ENCODE measurements at regions not wholly inside any gene's neighbourhood (a gene's known extent, or its start where the extent isn't known, plus 50 kb on each side); places are given as distances from the start of the nearest gene placed in this dataset.

DNA sequence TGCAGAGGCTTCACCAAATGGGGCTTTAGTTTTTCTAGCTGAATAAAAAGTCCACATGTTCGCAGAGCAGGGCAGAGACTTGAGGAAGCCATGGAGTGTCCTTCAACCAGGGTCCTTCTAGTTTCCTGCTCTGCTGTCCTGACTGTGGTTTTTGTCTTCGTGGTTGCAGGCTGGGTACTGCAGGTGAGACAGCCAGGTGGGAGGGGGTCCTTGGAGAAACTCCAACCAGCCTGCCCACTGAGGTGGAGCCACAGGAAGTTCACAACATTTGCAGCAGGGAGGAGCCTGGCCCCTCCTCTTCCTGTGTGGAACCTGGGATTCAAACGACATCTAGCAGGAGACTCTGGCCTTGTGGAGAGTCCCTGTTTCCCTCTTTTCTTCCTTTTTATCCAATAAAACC lies 68.8 kb upstream of the MYLIP start:
- Histone ChIP-seq H3K27me3 (ENCODE audit: control insufficient read depth, insufficient read depth, low read length) (no peaks in the 10 kb centered on the region), H3K4me3 (ENCODE audit: low read depth in 2 of 2, low read length in 2 of 2) (no peak overlapping the region), H3K36me3 (ENCODE audit: control insufficient read depth, insufficient read depth, low read length) (no peaks in the 10 kb centered on the region), H3K4me1 (ENCODE audit: control insufficient read depth, insufficient read depth, low read length) (no peaks in the 10 kb centered on the region), H3K9me3 (ENCODE audit: control insufficient read depth, insufficient read depth, low read depth, low read length) (no peaks in the 10 kb centered on the region), H3K27ac (ENCODE audit: low read length) (no peak overlapping the region)
- POLR2A ChIA-PET: no interaction called here
- CTCF ChIA-PET: no interaction called here
- ATAC-seq: no peak
- in situ Hi-C loops (cut with HindIII; ENCODE audit: low pct_unique_long_range_greater_than_20kb, low sequenced_read_pairs): no loop called here
- intact Hi-C loops (cut with micrococcal nuclease; ENCODE audit: unreplicated experiment): no loop called here
- TF ChIP-seq SIN3A (IDR thresholded peaks at IDR 0.05; ENCODE audit: borderline replicate concordance, insufficient read depth, low read depth, low read length): no peak
- no peak for TF ChIP-seq TCF7L2 (IDR thresholded peaks at IDR 0.05; ENCODE audit: low read depth, low read length)
- TF ChIP-seq, protein P1, sequence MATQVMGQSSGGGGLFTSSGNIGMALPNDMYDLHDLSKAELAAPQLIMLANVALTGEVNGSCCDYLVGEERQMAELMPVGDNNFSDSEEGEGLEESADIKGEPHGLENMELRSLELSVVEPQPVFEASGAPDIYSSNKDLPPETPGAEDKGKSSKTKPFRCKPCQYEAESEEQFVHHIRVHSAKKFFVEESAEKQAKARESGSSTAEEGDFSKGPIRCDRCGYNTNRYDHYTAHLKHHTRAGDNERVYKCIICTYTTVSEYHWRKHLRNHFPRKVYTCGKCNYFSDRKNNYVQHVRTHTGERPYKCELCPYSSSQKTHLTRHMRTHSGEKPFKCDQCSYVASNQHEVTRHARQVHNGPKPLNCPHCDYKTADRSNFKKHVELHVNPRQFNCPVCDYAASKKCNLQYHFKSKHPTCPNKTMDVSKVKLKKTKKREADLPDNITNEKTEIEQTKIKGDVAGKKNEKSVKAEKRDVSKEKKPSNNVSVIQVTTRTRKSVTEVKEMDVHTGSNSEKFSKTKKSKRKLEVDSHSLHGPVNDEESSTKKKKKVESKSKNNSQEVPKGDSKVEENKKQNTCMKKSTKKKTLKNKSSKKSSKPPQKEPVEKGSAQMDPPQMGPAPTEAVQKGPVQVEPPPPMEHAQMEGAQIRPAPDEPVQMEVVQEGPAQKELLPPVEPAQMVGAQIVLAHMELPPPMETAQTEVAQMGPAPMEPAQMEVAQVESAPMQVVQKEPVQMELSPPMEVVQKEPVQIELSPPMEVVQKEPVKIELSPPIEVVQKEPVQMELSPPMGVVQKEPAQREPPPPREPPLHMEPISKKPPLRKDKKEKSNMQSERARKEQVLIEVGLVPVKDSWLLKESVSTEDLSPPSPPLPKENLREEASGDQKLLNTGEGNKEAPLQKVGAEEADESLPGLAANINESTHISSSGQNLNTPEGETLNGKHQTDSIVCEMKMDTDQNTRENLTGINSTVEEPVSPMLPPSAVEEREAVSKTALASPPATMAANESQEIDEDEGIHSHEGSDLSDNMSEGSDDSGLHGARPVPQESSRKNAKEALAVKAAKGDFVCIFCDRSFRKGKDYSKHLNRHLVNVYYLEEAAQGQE (IDR thresholded peaks at IDR 0.05; ENCODE audit: insufficient read depth in 1 of 2, low read depth in 2 of 2, low read length in 1 of 2): no peak
- TF ChIP-seq, protein P2, sequence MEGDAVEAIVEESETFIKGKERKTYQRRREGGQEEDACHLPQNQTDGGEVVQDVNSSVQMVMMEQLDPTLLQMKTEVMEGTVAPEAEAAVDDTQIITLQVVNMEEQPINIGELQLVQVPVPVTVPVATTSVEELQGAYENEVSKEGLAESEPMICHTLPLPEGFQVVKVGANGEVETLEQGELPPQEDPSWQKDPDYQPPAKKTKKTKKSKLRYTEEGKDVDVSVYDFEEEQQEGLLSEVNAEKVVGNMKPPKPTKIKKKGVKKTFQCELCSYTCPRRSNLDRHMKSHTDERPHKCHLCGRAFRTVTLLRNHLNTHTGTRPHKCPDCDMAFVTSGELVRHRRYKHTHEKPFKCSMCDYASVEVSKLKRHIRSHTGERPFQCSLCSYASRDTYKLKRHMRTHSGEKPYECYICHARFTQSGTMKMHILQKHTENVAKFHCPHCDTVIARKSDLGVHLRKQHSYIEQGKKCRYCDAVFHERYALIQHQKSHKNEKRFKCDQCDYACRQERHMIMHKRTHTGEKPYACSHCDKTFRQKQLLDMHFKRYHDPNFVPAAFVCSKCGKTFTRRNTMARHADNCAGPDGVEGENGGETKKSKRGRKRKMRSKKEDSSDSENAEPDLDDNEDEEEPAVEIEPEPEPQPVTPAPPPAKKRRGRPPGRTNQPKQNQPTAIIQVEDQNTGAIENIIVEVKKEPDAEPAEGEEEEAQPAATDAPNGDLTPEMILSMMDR (IDR thresholded peaks at IDR 0.05): no peak
- TF ChIP-seq POLR2AphosphoS5 (IDR thresholded peaks at IDR 0.05; ENCODE audit: low read depth, low read length): no peak
- DNase-seq (ENCODE audit: low read depth, low spot score): no peak
- BruUV-seq (replicated peaks): no TSS peak

DNA sequence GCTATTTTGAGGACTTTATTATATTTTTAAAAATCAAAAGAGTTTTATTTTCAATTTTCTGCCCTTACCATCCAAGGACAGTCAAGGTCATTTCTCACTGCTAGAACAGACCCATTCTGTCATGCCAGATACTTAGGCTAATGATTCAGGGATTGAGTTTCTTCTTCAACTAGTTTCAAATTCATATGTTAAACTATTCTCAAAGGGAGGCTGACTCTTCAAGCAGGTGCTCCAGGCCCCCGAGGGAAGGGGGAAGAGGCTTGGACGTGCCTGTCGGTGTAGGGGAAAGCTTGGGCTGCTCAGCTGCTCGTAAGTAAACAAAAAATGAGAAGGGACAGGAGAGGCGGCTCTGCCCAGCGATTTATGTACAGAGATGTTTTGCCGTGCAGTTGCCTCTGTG lies 69.4 kb upstream of the MYLIP start:
- BruUV-seq (replicated peaks): no TSS peak
- CTCF ChIA-PET: no interaction called here

More for the DNA sequence above, 69.4 kb upstream of the MYLIP start:
- POLR2A ChIA-PET: interaction anchor here (0.6 kb wide), 1 partner anchor 69 kb away, joined by 3 read pairs; the partner anchor contains the start of gene MYLIP
- no peaks in the 10 kb centered on the region for H3K36me3 ChIP-seq (ENCODE audit: control insufficient read depth, insufficient read depth, low read length)
- in situ Hi-C loops (cut with HindIII; ENCODE audit: low pct_unique_long_range_greater_than_20kb, low sequenced_read_pairs): no loop called here
- H3K27ac ChIP-seq (ENCODE audit: low read length): no peak overlapping the region
- DNase-seq (ENCODE audit: low read depth, low spot score) (no peak), ATAC-seq (no peak)
- intact Hi-C loops (cut with micrococcal nuclease; ENCODE audit: unreplicated experiment): no loop called here
- TF ChIP-seq, protein P2 (IDR thresholded peaks at IDR 0.05): no peak
- TF ChIP-seq POLR2AphosphoS5 (IDR thresholded peaks at IDR 0.05; ENCODE audit: low read depth, low read length): no peak
- TF ChIP-seq TCF7L2 (IDR thresholded peaks at IDR 0.05; ENCODE audit: low read depth, low read length): no peak
- TF ChIP-seq, protein P1 (IDR thresholded peaks at IDR 0.05; ENCODE audit: insufficient read depth in 1 of 2, low read depth in 2 of 2, low read length in 1 of 2): no peak
- TF ChIP-seq SIN3A (IDR thresholded peaks at IDR 0.05; ENCODE audit: borderline replicate concordance, insufficient read depth, low read depth, low read length): no peak
- H3K4me3 ChIP-seq (ENCODE audit: low read depth in 2 of 2, low read length in 2 of 2): no peak overlapping the region
- H3K4me1 ChIP-seq (ENCODE audit: control insufficient read depth, insufficient read depth, low read length): no peaks in the 10 kb centered on the region
- no peaks in the 10 kb centered on the region for H3K9me3 ChIP-seq (ENCODE audit: control insufficient read depth, insufficient read depth, low read depth, low read length)
- no peaks in the 10 kb centered on the region for H3K27me3 ChIP-seq (ENCODE audit: control insufficient read depth, insufficient read depth, low read length)

Data from Panc1 (cell line).